ENCODE measurements at regions not wholly inside any gene's neighbourhood (a gene's known extent, or its start where the extent isn't known, plus 50 kb on each side); places are given as distances from the start of the nearest gene placed in this dataset.

DNA sequence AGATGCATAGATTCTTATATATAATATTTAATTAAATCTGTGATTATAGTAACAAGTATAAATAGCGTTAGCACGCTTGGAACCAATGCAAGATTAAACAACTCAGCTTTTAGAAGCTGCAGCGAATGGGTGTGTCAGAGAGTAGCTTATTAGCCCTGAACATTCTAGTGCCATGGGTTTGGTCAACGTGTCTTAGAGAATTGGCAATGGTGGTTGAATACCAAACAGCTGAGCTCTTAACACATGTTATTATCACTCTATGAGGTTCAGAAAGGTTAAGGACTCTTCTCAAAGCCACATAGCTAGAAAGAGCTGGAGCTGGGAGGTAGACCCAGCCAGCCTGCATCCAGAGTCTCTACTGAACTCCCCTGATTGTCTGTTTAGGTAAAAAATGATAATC, 284.2 kb upstream of the CHD6 start:
- ChIA-PET CTCF (no interaction called here), POLR2A (ENCODE audit: low non-redundant PET) (no interaction called here)
- Histone ChIP-seq H3K27me3 (replicated peaks; ENCODE audit: insufficient read depth, low read depth, low read length, poor library complexity) (peaks cover 49% of the 10 kb centered on the region), H3K36me3 (ENCODE audit: insufficient read depth, low read length, poor library complexity, severe bottlenecking) (no peaks in the 10 kb centered on the region), H3K4me1 (ENCODE audit: insufficient read depth, low read length, poor library complexity, severe bottlenecking) (no peaks in the 10 kb centered on the region), H3K4me3 (ENCODE audit: low read depth, low read length, poor library complexity, severe bottlenecking) (no peak overlapping the region), H3K9me3 (ENCODE audit: low read depth, low read length, poor library complexity, severe bottlenecking) (no peaks in the 10 kb centered on the region), H3K27ac (ENCODE audit: low read depth, low read length, poor library complexity, severe bottlenecking) (no peak overlapping the region)
- intact Hi-C loops (cut with micrococcal nuclease; ENCODE audit: unreplicated experiment): no loop called here
- TF ChIP-seq, protein P1, sequence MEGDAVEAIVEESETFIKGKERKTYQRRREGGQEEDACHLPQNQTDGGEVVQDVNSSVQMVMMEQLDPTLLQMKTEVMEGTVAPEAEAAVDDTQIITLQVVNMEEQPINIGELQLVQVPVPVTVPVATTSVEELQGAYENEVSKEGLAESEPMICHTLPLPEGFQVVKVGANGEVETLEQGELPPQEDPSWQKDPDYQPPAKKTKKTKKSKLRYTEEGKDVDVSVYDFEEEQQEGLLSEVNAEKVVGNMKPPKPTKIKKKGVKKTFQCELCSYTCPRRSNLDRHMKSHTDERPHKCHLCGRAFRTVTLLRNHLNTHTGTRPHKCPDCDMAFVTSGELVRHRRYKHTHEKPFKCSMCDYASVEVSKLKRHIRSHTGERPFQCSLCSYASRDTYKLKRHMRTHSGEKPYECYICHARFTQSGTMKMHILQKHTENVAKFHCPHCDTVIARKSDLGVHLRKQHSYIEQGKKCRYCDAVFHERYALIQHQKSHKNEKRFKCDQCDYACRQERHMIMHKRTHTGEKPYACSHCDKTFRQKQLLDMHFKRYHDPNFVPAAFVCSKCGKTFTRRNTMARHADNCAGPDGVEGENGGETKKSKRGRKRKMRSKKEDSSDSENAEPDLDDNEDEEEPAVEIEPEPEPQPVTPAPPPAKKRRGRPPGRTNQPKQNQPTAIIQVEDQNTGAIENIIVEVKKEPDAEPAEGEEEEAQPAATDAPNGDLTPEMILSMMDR (conservative IDR thresholded peaks at IDR 0.05; ENCODE audit: low read depth, low read length): no peak
- no peak for TF ChIP-seq EZH2 (IDR thresholded peaks at IDR 0.05; ENCODE audit: borderline replicate concordance, low read depth, low read length, poor library complexity, severe bottlenecking)
- no TSS peak for BruUV-seq (replicated peaks)
- DNase-seq (ENCODE audit: low spot score): no peak

DNA sequence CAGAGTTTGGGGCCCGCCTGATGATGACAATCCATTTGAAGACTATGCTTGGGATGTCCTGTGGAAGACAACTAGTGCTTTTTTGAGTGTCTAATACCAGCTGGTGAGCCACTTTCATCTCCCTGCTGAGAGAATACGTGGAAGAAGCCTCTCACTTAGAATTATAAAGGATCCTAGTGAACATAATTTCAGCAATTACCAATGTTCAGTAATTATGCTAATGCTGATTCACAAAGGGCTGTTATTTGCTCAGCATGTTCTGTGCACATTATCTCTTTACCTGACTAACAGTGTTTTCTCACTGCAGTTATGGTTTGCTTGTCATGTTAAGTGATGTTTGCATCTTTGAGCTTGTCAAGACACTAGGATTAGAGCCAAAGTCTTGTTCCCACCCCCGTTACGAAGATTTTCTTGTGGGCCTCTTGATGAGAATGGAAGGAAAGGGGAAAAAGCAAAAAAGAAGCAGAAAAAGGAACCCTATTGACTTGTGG, 282.1 kb upstream of the CHD6 start:
- intact Hi-C loops (cut with micrococcal nuclease; ENCODE audit: unreplicated experiment): no loop called here

DNA sequence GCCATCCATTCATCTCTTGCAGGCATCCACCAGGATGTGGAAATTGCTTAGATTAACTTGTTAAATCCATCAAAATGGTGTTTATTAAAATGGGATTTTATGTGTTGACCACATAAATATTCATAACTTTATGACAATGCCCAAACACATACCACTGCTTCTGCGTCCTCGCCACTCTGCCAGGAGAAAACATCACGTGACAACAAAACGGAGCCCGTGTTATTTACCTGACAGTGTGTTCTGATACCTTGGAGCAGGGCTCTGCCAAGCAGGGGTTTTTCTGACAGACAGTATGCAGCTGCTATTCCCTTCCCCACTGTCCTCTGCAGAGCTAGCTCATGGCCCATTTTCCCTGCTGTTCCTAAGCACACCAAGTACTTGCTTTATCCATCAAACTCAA, 279.5 kb upstream of the CHD6 start:
- Histone ChIP-seq H3K27ac (ENCODE audit: low read depth, low read length, poor library complexity, severe bottlenecking) (no peak overlapping the region), H3K4me3 (ENCODE audit: low read depth, low read length, poor library complexity, severe bottlenecking) (no peak overlapping the region), H3K9me3 (ENCODE audit: low read depth, low read length, poor library complexity, severe bottlenecking) (no peaks in the 10 kb centered on the region), H3K36me3 (ENCODE audit: insufficient read depth, low read length, poor library complexity, severe bottlenecking) (no peaks in the 10 kb centered on the region), H3K27me3 (replicated peaks; ENCODE audit: insufficient read depth, low read depth, low read length, poor library complexity) (peaks cover 28% of the 10 kb centered on the region), H3K4me1 (ENCODE audit: insufficient read depth, low read length, poor library complexity, severe bottlenecking) (no peaks in the 10 kb centered on the region)
- no peak for TF ChIP-seq EZH2 (IDR thresholded peaks at IDR 0.05; ENCODE audit: borderline replicate concordance, low read depth, low read length, poor library complexity, severe bottlenecking)
- TF ChIP-seq, protein P1 (conservative IDR thresholded peaks at IDR 0.05; ENCODE audit: low read depth, low read length): no peak
- DNase-seq (ENCODE audit: low spot score): no peak
- ChIA-PET CTCF (no interaction called here), POLR2A (ENCODE audit: low non-redundant PET) (no interaction called here)
- BruUV-seq (replicated peaks): no TSS peak
- intact Hi-C loops (cut with micrococcal nuclease; ENCODE audit: unreplicated experiment): no loop called here

More for the DNA sequence above, 282.1 kb upstream of the CHD6 start:
- no peak for DNase-seq (ENCODE audit: low spot score)
- Histone ChIP-seq H3K9me3 (ENCODE audit: low read depth, low read length, poor library complexity, severe bottlenecking) (no peaks in the 10 kb centered on the region), H3K4me1 (ENCODE audit: insufficient read depth, low read length, poor library complexity, severe bottlenecking) (no peaks in the 10 kb centered on the region), H3K27ac (ENCODE audit: low read depth, low read length, poor library complexity, severe bottlenecking) (no peak overlapping the region), H3K27me3 (replicated peaks; ENCODE audit: insufficient read depth, low read depth, low read length, poor library complexity) (peaks cover 46% of the 10 kb centered on the region), H3K36me3 (ENCODE audit: insufficient read depth, low read length, poor library complexity, severe bottlenecking) (no peaks in the 10 kb centered on the region), H3K4me3 (ENCODE audit: low read depth, low read length, poor library complexity, severe bottlenecking) (no peak overlapping the region)
- ChIA-PET CTCF (no interaction called here), POLR2A (ENCODE audit: low non-redundant PET) (no interaction called here)
- no TSS peak for BruUV-seq (replicated peaks)
- TF ChIP-seq, protein P1 (conservative IDR thresholded peaks at IDR 0.05; ENCODE audit: low read depth, low read length): no peak
- no peak for TF ChIP-seq EZH2 (IDR thresholded peaks at IDR 0.05; ENCODE audit: borderline replicate concordance, low read depth, low read length, poor library complexity, severe bottlenecking)
